Progenitor cell of endocrine pancreas (in vitro differentiated cells): ENCODE measurements at regions not wholly inside any gene's neighbourhood (a gene's known extent, or its start where the extent isn't known, plus 50 kb on each side); places are given as distances from the start of the nearest gene placed in this dataset.

Source experiments
- DNase-seq: peaks from one replicate; pipeline ENCODE4 v3.0.0; 2021; ENCODE audit warnings: low spot score; ENCODE audit not compliant: unreplicated experiment
- H3K27ac Mint-ChIP-seq: 2 replicates; pipeline ENCODE4 v1.8.0; 2021; ENCODE audit warnings: mild to moderate bottlenecking, moderate library complexity, mixed read lengths
- H3K27me3 Mint-ChIP-seq: 2 replicates; pipeline ENCODE4 v1.8.0; 2021; ENCODE audit warnings: mixed read lengths
- H3K36me3 Mint-ChIP-seq: 2 replicates; pipeline ENCODE4 v1.8.0; 2022; ENCODE audit warnings: mixed read lengths; ENCODE audit not compliant: insufficient read depth
- H3K4me1 Mint-ChIP-seq: 2 replicates; pipeline ENCODE4 v1.8.0; 2021; ENCODE audit warnings: low read depth, mixed read lengths
- H3K4me3 Mint-ChIP-seq: 2 replicates; pipeline ENCODE4 v1.8.0; 2021; ENCODE audit warnings: low read depth, mild to moderate bottlenecking, moderate library complexity, mixed read lengths
- H3K9me3 Mint-ChIP-seq: 2 replicates; pipeline ENCODE4 v1.8.0; 2021; ENCODE audit warnings: low read depth, mixed read lengths
- CTCF ChIP-seq: fragments of 200-600 bp; sonication (generic); IDR thresholded peaks from one replicate; pipeline ENCODE4 v1.5.0; 2021; ENCODE audit warnings: antibody characterized with exemption, mild to moderate bottlenecking; ENCODE audit not compliant: unreplicated experiment

- Mint-ChIP-seq H3K4me1 (no peaks in the 10 kb centered on the region), H3K36me3 (no peaks in the 10 kb centered on the region), H3K27me3 (no peaks in the 10 kb centered on the region), H3K4me3 (no peak overlapping the region), H3K9me3 (peaks cover 4% of the 10 kb centered on the region), H3K27ac (no peak overlapping the region)
- no peak for TF ChIP-seq CTCF
- DNase-seq: no peak
Measured at GRCh38 chr10:56679578-56679977, 318.5 kb upstream of the ZWINT start.

- H3K4me1 Mint-ChIP-seq: peaks cover 10% of the 10 kb centered on the region
- no peak for DNase-seq
- H3K4me3 Mint-ChIP-seq: no peak overlapping the region
- no peaks in the 10 kb centered on the region for H3K36me3 Mint-ChIP-seq
- no peak for TF ChIP-seq CTCF
- no peaks in the 10 kb centered on the region for H3K27me3 Mint-ChIP-seq
- H3K9me3 Mint-ChIP-seq: no peaks in the 10 kb centered on the region
- no peak overlapping the region for H3K27ac Mint-ChIP-seq
Measured at GRCh38 chr10:56662765-56663447, 301.8 kb upstream of the ZWINT start.

GRCh38 chr10:56653289-56653688 is 292.2 kb upstream of the ZWINT start:
- Mint-ChIP-seq H3K27ac (no peak overlapping the region), H3K4me1 (no peaks in the 10 kb centered on the region), H3K9me3 (peaks cover 11% of the 10 kb centered on the region), H3K4me3 (no peak overlapping the region), H3K36me3 (no peaks in the 10 kb centered on the region), H3K27me3 (peaks cover 5% of the 10 kb centered on the region)
- no peak for TF ChIP-seq CTCF
- no peak for DNase-seq

DNA sequence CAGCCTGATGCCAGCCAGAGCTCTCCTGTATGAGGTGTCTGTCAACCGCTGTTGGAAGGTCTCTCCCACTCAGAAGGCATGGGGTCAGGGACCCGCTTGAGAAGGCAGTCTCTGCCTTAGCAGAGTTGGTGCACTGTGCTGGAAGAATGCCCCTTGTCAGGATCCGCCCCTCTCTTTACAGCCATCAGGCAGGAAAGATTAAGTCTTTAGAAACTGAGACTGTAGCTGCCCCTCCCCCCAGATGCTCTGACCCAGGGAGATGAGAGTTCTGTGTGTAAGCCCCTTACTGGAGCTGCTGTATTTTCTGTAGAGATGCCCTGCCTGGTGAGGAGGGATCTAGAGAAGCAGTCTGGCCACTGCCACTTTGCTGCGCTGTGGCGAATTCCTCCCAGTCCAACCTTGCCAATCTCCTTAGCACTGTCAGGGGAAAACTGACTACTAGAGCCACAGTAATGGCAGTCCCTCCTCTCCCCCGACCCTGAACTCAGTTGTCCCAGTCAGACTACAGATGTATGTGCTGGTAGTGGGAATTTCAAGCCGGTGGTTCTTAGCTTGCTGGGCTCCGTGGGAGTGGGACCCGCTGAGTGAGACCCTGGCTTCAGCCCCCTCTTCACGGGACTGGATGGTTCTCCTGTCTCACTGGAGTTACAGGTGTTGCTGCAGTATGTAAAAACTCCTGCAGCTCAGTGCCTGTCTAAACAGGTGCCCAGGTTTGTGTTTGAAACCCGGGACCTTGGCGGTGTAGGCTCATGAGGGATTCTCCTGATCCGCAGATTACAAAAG is 285.5 kb upstream of the ZWINT start:
- Mint-ChIP-seq H3K9me3 (no peaks in the 10 kb centered on the region), H3K27ac (no peak overlapping the region), H3K4me3 (no peak overlapping the region), H3K36me3 (no peaks in the 10 kb centered on the region), H3K27me3 (peaks cover 61% of the 10 kb centered on the region), H3K4me1 (peaks cover 4% of the 10 kb centered on the region)
- no peak for TF ChIP-seq CTCF
- no peak for DNase-seq

DNA sequence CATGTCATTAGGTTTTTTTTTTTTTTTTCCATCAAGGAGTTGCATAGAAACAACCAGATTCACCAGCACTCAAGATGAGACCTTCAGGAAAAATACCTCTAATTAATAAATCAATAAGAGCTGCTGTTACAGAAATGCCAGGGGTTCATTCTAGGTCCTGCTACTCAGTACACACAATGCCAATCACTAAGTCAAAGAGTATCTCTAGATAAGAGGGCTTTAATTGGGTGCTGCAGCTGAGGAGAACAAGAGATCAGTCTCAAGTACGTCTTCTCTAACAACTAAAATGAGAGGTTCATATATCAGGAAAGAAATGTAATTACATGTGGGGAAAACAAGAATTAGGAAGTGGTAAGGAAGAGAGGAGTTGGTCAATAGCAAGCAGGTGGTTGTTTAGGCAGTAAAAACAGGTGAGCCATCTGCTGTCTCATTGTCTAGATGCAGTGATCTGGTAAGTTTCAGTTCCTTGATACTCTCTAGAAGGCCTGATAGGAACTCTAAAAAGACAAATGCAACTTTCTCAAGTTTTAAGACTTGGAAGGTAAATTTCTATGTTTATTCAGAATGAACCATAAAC is 272.9 kb upstream of the ZWINT start:
- Mint-ChIP-seq H3K9me3 (peaks cover 5% of the 10 kb centered on the region), H3K4me1 (peaks cover 3% of the 10 kb centered on the region), H3K4me3 (no peak overlapping the region), H3K36me3 (no peaks in the 10 kb centered on the region), H3K27ac (no peak overlapping the region), H3K27me3 (peaks cover 20% of the 10 kb centered on the region)
- no peak for TF ChIP-seq CTCF
- no peak for DNase-seq
